ENCODE measurements at regions not wholly inside any gene's neighbourhood (a gene's known extent, or its start where the extent isn't known, plus 50 kb on each side); places are given as distances from the start of the nearest gene placed in this dataset.
"Not testable (repeated sequence)": the region's sequence is repeated elsewhere in the genome, so short reads cannot be mapped to it uniquely, and the experiment has no call there.

DNA sequence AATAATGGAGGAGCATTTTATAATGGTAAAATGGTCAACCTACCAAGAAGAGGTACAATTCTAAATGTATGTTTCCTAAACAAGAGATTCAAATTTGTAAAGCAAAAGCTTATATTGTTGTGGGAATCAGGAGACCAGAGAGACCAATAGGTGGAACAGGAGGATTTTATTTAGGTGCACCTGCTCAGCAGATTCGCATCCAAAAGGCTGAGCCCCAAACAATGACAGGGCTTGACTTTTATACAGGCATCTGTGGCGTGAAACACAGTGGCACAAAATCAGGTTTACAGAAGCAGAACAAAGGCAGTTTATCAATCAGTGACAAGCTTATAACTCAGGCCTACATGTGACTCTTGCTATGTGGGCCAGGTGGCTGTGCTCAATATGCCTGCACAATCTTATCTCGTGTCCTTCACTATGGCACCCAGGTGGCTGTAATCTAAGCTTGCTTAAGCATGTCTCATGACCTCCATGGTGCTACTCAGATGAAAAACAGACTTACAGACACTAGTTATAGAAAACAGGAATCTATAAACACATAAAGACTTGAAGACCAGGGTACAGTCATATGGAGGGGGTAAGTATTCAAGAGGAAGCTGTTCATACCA lies 780.2 kb upstream of the CA10 start:
- no peak for DNase-seq (ENCODE audit: low read depth in 2 of 3, low spot score in 1 of 3)

DNA sequence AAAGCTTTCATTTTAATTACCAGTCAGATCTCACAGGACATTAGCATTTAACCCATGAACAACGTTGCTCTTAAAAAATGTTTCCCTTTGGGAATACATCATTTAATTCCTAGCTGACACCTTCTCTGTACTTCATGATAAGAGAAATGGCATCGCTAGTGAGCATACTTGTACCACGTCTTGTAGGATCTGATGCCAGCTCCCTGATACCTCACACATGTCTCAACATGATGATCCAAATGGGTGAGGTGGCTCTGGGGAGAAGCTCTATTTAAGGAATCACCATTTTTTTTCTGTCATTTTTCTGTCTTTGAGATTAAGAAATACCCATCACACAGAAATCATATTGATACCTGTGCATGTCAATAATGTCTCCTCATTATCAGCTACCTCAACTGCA lies 772.1 kb upstream of the CA10 start:
- no peak for DNase-seq (ENCODE audit: low read depth in 2 of 3, low spot score in 1 of 3)

DNA sequence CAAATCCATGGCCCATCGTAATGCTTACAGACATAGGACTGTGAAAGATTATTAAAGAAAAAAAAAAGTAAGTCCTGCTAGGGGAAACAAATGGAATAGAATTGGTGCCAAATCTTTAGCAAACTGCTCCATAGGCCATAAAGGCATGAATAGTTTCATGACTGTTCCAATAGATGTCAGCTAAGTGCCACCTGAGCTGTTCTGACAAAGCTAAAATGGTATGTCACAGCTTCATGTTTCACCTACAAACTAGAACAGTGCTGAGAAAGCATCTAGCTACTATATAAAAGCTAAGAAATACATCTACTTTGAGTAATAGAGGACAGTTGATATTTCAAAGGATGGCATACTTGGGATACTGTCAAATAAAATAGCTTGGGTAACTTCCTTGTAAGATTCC lies 771.6 kb upstream of the CA10 start:
- DNase-seq (ENCODE audit: low read depth in 2 of 3, low spot score in 1 of 3) = no peak

DNA sequence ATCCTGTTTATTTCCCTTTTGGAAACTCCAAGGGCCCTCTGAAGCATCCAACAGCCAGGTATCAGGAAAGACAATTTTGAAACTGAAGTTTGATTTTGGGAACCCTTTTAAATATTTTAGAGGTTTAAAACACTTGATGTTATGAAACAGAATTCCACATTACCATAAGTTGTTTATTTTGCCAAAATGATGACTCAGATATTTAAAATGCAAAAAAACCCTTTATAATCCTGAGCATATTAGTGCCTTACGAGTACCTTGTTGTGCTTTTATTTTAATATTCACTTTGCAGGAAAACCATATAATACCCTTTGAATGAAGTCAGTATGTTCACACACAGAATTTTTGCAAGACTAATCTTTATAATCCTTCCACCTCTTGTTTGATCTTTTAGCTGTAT lies 765.1 kb upstream of the CA10 start:
- DNase-seq (ENCODE audit: low read depth in 2 of 3, low spot score in 1 of 3) = no peak

DNA sequence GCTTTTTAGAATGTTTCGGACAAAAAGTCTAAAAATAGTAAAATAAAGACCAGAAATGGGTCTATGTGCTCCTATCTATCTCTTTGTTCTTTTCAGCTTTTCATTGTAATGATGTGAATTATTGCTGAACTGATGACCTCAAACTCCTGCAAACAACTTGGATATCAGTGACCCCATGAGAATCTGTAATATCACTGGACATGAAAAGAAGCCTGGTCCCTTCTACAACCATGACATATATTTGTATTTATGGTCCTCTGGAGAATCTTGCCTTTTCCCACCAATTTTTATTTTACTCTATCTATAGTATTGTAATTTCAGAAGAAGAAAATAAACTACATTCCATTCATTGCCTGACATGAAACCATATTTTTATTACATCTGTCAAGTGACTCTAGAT lies 740.7 kb upstream of the CA10 start:
- DNase-seq (ENCODE audit: low read depth in 2 of 3, low spot score in 1 of 3) = no peak

DNA sequence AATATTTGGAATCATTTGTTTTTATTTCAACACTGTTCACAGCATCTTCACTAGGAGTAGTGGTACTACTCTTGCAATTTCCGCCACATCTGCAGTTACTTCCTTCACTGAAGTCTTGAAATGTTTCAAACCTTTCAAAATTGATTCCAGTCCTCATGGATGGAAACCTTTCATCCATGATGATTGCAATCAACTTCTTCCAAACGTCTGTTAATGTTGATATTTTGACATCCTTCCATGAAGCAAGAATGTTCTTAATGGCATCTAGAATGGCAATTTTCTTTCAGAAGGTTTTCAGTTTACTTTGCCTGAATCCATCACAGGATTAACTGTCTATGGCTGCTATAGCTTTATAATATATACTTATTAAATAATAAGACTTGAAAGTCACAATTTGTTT lies 736.8 kb upstream of the CA10 start:
- no peak for DNase-seq (ENCODE audit: low read depth in 2 of 3, low spot score in 1 of 3)

DNA sequence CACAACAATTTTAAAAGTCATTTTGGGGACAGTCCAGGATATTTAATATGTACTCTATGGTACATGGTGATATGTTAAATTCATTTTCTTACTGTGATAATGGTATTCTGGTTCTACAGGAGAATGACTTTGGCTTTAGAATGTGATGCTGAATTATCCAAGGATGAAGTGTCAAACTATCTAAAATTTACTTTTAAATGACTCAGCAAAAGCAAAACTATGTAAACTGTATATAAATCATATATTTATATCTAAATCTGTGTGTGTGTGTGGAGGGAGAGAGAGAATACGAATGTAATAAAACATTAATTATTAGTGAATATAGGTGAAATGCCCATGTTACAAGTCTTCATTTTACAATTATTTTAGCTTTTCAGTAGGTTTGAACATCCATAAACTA lies 733.8 kb upstream of the CA10 start:
- no peak for DNase-seq (ENCODE audit: low read depth in 2 of 3, low spot score in 1 of 3)

DNA sequence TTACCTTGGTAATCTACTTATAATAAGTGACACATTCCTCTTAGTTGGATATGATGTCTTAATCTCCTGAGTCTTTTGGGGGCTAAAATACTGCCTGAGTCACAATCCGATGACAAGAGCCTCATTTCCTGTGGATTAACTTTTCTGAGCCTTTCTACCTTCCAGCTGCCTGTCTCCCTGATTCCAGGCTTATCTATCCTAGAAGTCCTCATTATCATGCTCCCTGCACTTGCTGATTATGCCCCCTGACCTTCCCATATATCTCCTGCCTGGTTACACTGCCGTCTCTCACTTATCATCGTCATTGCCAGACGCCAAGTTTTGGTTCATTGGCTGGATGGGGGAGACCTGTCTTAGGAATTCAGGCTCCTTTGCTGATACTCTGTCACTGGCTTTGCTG lies 727.4 kb upstream of the CA10 start:
- DNase-seq (ENCODE audit: low read depth in 2 of 3, low spot score in 1 of 3) = no peak

DNA sequence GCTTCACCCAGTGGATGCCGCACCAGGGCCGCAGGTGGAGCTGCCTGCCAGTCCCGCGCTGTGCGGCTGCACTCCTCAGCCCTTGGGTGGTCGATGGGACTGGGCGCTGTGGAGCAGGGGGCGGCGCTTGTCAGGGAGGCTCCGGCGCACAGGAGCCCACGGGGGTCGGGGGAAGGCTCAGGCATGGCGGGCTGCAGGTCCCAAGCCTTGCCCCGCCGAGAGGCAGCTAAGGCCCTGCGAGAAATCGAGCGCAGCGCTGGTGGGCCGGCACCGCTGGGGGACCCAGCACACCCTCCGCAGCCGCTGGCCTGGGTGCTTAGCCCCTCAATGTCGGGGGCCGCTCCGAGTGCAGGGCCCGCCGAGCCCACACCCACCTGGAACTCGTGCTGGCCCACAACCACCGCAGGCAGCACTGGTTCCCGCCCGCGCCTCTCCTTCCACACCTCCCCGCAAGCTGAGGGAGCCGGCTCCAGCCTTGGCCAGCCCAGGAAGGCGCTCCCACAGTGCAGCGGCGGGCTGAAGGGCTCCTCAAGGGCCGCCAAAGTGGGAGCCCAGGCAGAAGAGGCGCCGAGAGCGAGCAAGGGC lies 725.5 kb upstream of the CA10 start:
- not testable (repeated sequence) for DNase-seq (ENCODE audit: low read depth in 2 of 3, low spot score in 1 of 3)

DNA sequence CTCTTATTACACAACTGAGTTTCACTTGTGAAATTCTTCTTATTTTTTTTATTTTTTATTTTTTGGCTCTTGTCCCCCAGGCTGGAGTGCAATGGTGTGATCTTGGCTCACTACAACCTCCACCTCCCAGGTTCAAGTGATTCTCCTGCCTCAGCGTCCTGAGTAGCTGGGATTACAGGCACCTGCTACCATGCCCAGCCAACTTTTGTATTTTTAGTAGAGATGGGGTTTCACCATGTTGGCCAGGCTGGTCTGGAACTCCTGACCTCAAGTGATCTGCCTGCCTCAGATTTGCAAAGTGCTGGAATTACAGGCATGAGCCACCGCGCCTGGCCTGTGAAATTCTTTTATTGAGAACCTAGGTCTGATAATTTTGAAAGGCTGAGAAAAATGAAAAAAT lies 688.3 kb upstream of the CA10 start:
- DNase-seq (ENCODE audit: low read depth in 2 of 3, low spot score in 1 of 3) = not testable (repeated sequence)

DNA sequence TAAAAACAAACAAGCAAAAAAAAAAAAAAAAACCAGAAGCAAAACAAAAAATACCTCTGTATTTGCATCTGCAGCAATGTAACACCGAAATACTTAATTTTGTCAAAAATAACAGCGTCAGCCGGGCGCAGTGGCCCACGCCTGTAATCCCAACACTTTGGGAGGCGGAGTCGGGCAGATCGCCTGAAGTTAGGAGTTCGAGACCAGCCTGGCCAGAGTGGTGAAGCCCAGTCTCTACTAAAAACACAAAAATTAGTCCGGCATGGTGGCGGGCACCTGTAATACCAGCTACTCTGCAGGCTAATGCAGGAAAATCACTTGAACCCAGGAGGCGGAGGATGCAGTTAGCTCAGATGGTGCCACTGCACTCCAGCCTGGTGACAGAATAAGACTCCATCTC lies 683.5 kb upstream of the CA10 start:
- no peak for DNase-seq (ENCODE audit: low read depth in 2 of 3, low spot score in 1 of 3)

DNA sequence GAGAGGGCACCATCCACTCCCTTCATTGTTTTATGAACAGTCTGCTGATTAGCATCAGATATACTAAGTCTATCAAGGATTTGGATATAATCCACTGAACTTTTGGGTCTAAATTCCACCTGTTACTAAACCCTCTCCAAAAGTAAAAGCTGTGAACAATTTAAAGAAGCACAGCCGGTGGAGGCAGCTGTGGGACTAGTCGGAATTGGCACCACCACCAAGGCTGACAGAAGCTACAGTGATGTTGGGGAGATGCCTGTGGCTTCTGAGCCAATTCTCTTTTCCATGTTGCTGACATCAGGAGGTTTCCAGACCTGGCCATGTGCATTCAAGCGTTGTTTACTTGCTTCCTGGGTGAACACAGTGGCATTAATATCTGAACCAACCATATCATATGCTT lies 679.0 kb upstream of the CA10 start:
- no peak for DNase-seq (ENCODE audit: low read depth in 2 of 3, low spot score in 1 of 3)

DNA sequence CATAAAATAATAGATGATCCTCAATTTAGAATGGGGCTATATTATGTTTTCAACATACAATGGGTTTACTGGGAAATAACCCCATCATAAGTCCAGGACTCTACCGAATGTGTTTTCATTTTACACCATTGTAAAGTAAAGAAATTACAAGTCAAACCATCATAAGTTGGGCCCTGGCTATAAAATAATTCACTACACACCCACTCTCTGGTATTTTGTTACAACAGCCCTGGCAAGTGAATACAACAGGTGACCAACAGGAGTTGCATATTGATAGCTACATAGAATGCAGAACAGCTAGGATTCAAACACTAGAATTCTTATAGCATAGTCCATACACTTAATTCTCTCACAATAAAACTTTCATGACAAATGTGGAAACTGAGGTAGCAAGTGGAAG lies 673.0 kb upstream of the CA10 start:
- no peak for DNase-seq (ENCODE audit: low read depth in 2 of 3, low spot score in 1 of 3)

DNA sequence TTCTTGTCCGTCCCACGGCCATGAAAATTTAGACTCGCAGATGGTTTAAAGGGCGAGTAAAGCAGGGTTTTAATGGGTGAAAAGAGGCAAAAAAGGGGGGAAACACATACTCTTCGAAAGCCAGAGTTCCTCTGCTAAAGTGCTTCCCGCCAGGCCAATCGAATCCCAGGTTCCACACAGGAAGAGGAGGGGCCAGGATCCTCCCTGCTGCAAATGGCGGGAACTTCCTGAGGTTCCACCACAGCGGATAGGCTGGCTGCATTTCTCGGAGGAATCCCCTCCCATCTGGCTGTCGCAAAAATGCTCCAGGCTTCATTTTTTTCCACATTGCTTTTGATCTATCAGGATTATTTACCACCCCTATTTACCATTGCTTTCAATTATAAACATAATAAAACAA lies 670.1 kb upstream of the CA10 start:
- DNase-seq (ENCODE audit: low read depth in 2 of 3, low spot score in 1 of 3) = no peak

DNA sequence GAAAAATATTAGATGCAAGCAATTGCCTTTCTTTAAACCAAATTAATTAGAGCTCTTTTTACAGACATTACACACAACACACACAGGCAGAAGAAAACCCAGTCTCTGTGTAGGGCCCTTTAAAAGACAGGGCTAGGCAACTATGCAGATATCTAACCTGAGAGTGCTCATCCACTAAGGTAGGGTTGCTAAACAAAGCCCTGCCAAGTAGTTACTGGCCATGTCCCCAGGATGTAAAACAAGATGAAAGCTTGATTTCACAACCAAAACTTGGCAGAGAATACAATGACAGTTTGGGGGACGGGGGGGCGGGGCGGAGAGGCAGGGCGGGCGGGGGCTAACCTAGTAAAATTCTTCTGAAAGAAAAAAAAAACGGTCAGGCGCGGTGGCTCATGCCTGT lies 669.0 kb upstream of the CA10 start:
- DNase-seq (ENCODE audit: low read depth in 2 of 3, low spot score in 1 of 3) = no peak

DNA sequence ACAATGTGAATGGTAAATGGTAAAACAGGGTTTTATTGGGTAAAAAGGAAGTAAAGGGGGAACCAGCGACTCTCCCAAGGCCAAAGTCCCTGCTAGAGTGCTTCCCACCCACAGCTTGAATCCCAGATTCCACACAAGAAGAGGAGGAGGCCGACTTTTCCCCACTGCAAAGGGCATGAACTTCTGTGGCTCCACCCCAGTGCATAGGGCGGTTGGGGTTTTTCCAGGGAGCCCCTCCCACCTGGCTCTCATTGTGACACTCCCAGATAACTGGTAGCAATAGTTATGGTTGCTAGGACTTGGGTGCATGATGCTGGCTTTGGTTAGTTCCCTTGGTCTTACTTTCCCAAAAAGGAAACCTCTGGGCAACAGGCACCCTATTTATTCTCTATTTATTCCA lies 666.0 kb upstream of the CA10 start:
- DNase-seq (ENCODE audit: low read depth in 2 of 3, low spot score in 1 of 3) = no peak

DNA sequence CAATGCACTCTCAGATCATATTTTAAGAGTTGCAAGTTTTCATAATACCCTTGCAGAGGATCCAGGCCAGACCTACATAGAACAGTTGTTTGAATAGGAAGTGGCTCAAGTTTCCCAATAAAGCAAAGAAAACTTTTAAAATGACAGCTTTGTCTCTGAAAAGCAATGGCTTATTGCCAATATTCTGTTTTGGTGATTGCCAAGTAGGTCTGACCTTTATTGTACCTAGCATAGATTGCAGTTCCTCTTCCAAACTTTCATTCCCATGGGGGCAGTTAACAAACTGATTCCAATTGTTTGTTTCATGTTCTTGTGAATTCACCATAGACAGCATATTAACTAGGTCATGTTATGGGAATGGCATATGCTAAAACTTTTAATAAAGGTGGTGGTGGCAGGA lies 664.6 kb upstream of the CA10 start:
- no peak for DNase-seq (ENCODE audit: low read depth in 2 of 3, low spot score in 1 of 3)

DNA sequence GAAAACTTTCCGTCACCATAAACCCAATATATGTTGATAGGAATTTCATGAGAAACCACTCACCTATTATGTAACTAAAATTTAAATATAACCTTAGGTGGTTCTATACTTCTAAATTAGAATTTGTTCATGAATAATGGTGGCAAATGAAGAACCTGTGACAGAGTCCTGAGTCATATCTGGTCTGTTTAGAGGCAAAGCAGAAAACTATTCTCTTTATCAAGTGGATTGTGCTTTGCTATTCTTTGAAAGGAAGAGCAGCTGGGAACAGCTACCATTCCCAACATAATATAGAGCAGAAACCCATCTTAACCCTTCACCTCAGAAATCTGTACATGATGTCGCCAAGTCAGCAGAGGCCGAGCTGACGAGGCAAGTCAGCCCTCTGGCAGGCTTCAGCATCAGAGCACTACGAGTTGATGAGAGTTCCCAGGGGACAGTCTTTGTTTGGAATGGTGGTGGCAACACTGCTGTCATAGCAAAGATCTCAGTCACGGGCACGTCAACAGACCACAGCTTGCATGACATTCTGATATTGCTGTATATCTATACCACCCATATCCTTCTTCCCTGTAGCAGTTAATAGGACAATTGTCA lies 631.9 kb upstream of the CA10 start:
- no peak for DNase-seq (ENCODE audit: low read depth in 2 of 3, low spot score in 1 of 3)

DNA sequence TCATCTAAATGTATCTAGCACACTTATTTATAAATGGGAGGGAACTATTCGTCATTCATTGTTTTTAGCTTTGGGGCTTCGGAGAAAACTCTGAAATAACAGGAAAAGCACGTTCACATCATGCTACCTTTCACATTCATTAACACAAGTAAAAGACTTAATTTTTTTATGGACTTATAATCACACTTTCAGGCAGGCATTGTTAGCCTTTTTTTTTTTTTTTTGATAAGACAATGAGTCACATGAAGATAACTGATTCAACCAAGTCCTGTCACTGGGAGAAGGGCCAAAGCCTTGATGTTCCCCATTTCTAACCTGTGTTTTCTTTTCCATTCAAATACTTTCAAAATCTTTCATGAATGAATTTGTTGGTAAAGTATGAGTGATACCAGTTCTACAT lies 631.3 kb upstream of the CA10 start:
- DNase-seq (ENCODE audit: low read depth in 2 of 3, low spot score in 1 of 3) = no peak

DNA sequence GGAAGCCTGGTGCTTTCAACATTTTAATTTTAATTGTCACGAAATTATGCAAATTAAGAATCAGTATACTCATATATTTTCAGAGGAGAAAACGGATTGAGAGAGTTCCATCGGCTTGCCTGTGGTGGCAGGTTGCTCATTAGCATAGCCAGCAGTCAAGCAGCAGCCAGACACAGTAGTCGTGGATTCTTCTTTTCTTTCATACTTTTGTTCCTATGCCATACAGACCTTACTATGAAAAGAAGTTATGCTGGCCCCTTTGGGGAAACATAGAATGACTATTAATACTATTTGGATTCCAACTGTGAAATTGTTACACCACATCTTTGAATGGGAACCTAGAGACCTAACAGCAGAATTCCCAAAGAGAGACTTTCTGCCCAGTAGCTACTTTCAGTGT lies 617.7 kb upstream of the CA10 start:
- DNase-seq (ENCODE audit: low read depth in 2 of 3, low spot score in 1 of 3) = no peak

DNA sequence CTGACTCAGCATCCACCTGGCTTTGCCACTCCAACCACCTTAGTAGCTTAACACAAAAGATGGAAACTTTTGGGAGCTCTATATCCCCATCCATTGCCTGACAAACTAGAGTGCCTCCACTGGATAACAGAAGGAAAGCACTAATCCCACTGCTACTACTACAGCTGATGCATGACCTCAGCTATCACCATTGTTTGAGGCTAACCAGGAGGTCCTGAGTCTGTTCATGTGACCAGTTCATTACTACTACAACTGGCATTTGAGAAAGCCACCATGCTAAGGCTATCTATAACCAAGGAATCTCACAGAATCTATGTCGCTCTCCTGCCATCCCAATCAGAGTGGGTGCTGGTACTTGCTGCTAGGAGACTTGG lies 604.3 kb upstream of the CA10 start:
- DNase-seq (ENCODE audit: low read depth in 2 of 3, low spot score in 1 of 3) = no peak

DNA sequence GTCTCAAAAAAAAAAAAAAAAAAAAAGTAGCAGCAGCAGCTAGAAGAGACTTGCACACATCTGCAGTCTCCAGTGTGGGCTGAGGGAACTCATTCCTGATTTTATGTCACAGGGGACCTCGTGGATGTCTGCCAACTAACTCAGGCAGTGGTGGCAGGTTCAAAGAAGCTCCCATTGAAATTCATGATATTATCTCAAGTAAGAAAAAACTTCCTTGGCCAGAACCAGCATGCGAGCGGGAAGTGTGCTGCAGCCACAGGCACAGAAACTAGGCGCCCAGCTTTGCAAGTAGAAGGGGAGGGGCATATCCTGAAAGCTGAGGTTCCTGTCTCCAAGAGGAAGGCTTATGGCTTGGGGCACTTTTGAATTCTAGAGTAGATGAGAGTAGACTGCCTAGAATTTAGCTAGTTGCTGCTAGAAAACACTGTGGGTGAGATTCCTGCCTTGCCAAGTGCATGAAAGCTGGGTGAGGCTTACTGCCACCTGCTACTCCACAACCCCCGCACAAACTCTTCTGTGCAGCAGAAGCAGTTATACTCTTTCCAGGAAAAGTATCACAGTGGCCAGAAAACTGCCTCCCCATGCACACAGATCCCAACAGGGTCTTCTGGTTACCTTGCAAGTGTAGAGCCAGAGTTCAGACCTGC lies 603.8 kb upstream of the CA10 start:
- no peak for DNase-seq (ENCODE audit: low read depth in 2 of 3, low spot score in 1 of 3)

DNA sequence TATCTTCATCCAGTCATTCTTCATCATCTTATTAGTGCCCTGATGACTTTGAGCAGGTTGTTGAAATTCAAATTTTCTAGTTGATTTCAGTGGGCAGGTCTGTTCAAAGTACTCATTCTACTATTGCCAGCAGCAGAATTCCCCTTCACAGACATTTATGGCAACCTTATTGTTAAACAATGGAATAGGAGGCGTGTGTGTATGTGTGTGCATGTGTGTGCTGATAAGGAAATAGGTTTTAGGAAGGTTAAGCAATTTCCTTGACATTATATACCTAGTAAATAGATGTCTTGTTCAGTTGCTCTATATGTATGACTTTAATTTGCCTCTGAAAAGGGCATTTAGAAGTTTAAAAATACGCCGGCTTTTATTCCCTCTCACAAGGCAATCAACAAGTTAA lies 601.4 kb upstream of the CA10 start:
- DNase-seq (ENCODE audit: low read depth in 2 of 3, low spot score in 1 of 3) = no peak

Data from stimulated activated CD4-positive, alpha-beta T cell treated with anti-CD3 and anti-CD28 coated beads, Interleukin-12 subunit alpha, Interleukin-12 subunit beta, amount 100 ng/mL, for 48 hours (primary cell).